ENCODE measurements at regions not wholly inside any gene's neighbourhood (a gene's known extent, or its start where the extent isn't known, plus 50 kb on each side); places are given as distances from the start of the nearest gene placed in this dataset.

DNA sequence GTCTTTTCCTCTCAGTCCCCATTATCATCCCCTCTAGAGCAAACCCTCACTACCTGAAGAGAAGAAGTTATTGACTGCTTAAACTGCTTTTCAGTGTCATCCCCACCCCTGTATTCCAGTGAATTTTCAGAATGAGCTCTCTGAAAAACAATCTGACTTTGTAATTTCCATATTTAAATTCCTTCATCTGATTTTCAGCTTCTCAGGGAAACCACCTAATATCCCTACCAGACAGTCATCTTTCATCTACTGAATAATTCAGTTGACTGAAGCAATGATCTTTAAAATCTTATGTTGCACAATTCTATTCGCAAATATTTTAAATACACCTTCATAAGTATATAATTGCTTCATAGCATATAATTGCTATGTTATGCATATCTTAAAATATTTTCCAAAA, 258.7 kb downstream of the HTR1B start:
- DNase-seq (ENCODE audit: low spot score in 2 of 2) = no peak
- Histone ChIP-seq H3K36me3 (no peaks in the 10 kb centered on the region), H3K9me3 (no peaks in the 10 kb centered on the region), H3K4me3 (no peak overlapping the region), H3K27ac (no peak overlapping the region), H3K27me3 (no peaks in the 10 kb centered on the region), H3K4me1 (no peaks in the 10 kb centered on the region)
- 91 to 94% methylated on average over 1 of the region's 1 CpG for WGBS, 2 donors
- TF ChIP-seq POLR2A (IDR thresholded peaks at IDR 0.05) (no peak), EP300 (IDR thresholded peaks at IDR 0.05) (no peak)
- TF ChIP-seq, protein P1, sequence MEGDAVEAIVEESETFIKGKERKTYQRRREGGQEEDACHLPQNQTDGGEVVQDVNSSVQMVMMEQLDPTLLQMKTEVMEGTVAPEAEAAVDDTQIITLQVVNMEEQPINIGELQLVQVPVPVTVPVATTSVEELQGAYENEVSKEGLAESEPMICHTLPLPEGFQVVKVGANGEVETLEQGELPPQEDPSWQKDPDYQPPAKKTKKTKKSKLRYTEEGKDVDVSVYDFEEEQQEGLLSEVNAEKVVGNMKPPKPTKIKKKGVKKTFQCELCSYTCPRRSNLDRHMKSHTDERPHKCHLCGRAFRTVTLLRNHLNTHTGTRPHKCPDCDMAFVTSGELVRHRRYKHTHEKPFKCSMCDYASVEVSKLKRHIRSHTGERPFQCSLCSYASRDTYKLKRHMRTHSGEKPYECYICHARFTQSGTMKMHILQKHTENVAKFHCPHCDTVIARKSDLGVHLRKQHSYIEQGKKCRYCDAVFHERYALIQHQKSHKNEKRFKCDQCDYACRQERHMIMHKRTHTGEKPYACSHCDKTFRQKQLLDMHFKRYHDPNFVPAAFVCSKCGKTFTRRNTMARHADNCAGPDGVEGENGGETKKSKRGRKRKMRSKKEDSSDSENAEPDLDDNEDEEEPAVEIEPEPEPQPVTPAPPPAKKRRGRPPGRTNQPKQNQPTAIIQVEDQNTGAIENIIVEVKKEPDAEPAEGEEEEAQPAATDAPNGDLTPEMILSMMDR (IDR thresholded peaks at IDR 0.05) = no peak

DNA sequence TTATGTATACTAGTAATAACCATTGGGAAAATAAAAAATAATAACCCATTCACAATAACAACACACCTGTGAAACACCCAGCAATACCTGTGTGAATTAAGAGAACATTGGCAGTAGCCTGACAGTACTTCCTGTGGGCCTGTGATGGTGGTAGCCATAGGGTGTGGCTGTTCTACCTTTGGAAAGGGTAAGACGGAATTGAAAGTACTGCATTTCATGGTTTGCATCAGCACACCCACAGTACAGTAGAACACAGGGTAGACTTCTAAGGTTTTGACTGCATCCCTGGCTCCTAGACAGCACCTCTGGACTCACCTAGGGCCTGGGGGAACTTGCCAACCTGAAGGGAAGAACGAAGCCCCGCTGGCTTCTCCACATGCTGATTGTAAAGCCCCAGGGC, 279.8 kb downstream of the HTR1B start:
- 72 to 75% methylated on average over 3 of the region's 3 CpGs for WGBS, 2 donors
- H3K27ac ChIP-seq = no peak overlapping the region
- no peaks in the 10 kb centered on the region for H3K4me1 ChIP-seq
- no peaks in the 10 kb centered on the region for H3K36me3 ChIP-seq
- H3K4me3 ChIP-seq = no peak overlapping the region
- TF ChIP-seq, protein P1 (IDR thresholded peaks at IDR 0.05) = no peak
- TF ChIP-seq POLR2A (IDR thresholded peaks at IDR 0.05) = no peak
- no peak for TF ChIP-seq EP300 (IDR thresholded peaks at IDR 0.05)
- DNase-seq (ENCODE audit: low spot score in 2 of 2) = no peak
- H3K9me3 ChIP-seq = peaks cover 0 to 9% (median 4%) of the 10 kb centered on the region in 4 donors
- H3K27me3 ChIP-seq = no peaks in the 10 kb centered on the region

DNA sequence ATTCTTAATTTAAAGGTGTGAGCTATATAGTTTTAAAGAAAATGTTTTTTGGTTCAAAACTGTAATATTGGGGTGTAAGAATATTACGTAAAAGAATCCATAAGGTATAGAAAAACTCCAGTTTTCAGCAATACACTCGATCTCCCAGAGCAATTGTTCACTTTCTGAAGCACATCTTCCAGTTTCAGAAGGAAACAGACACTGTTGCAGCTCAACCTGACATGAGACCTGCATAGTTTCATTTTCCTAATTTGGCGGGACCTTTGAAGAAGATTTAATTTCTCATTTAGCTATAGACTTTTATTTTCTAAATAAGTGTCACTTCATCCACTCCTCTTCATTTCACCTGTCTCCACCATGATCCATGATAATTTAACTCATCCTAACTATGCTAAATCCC, 281.5 kb downstream of the HTR1B start:
- WGBS, 2 donors = 86 to 91% methylated on average over 3 of the region's 3 CpGs
- H3K9me3 ChIP-seq = peaks cover 0 to 4% (median 2%) of the 10 kb centered on the region in 4 donors
- H3K27me3 ChIP-seq = no peaks in the 10 kb centered on the region
- no peak for DNase-seq (ENCODE audit: low spot score in 2 of 2)
- no peak overlapping the region for H3K27ac ChIP-seq
- H3K36me3 ChIP-seq = no peaks in the 10 kb centered on the region
- TF ChIP-seq POLR2A (IDR thresholded peaks at IDR 0.05) (no peak), EP300 (IDR thresholded peaks at IDR 0.05) (no peak)
- TF ChIP-seq, protein P1 (IDR thresholded peaks at IDR 0.05) = no peak
- H3K4me1 ChIP-seq = no peaks in the 10 kb centered on the region
- no peak overlapping the region for H3K4me3 ChIP-seq

DNA sequence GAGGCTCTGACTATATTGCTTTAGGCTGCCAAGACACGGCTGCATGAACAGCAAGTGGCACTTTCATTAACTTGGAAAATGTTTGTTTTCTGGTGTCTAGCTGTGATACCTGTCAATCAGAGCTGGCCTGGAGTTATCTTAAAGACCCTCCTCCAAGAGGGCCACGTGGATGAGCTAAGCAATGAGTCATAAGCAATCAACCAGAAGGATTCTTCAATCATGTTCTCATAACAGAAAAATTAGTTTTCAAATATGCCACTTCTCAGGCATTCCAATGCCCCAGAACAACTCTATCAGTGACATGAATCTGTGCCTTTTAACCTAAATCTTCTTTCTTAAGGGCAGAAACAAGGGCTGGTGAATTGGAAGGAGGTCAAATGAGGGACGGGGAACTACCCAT, 283.0 kb downstream of the HTR1B start:
- Histone ChIP-seq H3K4me1 (no peaks in the 10 kb centered on the region), H3K9me3 (peaks cover 0 to 4% (median 2%) of the 10 kb centered on the region in 4 donors), H3K27ac (no peak overlapping the region), H3K27me3 (no peaks in the 10 kb centered on the region), H3K4me3 (no peak overlapping the region), H3K36me3 (no peaks in the 10 kb centered on the region)
- DNase-seq (ENCODE audit: low spot score in 2 of 2) = no peak
- 63 to 66% methylated on average over 3 of the region's 3 CpGs for WGBS, 2 donors
- TF ChIP-seq EP300 (IDR thresholded peaks at IDR 0.05) (no peak), POLR2A (IDR thresholded peaks at IDR 0.05) (no peak)
- TF ChIP-seq, protein P1 (IDR thresholded peaks at IDR 0.05) = no peak

DNA sequence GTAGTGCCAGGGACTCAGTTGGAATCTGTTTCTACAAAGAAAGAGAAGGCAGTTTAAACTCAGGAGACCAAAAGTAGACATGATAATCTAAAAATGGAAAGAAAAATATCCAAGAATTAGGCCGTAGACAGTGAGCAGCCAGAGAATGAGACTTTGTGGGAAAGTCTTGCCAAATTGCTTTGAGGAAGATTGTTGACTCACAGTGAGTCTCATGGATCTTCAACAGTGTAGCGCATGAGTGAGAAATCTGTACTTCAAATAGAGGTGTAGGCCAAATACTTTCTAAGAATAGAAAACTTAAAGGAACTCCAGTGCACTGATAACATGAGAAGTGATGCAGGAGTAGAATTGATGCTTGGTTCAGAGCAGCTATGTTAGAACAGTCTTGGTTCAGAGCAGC, 284.5 kb downstream of the HTR1B start:
- Histone ChIP-seq H3K27ac (no peak overlapping the region), H3K4me3 (no peak overlapping the region), H3K4me1 (no peaks in the 10 kb centered on the region), H3K27me3 (no peaks in the 10 kb centered on the region), H3K9me3 (no peaks in the 10 kb centered on the region), H3K36me3 (no peaks in the 10 kb centered on the region)
- DNase-seq (ENCODE audit: low spot score in 2 of 2) = no peak
- no peak for TF ChIP-seq EP300 (IDR thresholded peaks at IDR 0.05)
- no peak for TF ChIP-seq POLR2A (IDR thresholded peaks at IDR 0.05)
- TF ChIP-seq, protein P1 (IDR thresholded peaks at IDR 0.05) = no peak
- WGBS, 2 donors = 60 to 62% methylated on average over 2 of the region's 2 CpGs
